Endothelial cell of umbilical vein (primary cell): ENCODE measurements at regions not wholly inside any gene's neighbourhood (a gene's known extent, or its start where the extent isn't known, plus 50 kb on each side); places are given as distances from the start of the nearest gene placed in this dataset.

Source experiments
- BruUV-seq: library from RNA; stranded (reverse); fragments of 400-500 nt; replicated peaks from 2 replicates; lab custom pipeline; 2021; lab: Mats Ljungman, UMichigan
- CTCF ChIA-PET: fragments of 300-600, 350-600 bp; sonication (Branson Sonifier 250); formaldehyde crosslinking; loops from one replicate; lab custom pipeline; 2021; ENCODE audit warnings: antibody characterized with exemption, inconsistent platforms; lab: Charles Lee
- POLR2A ChIA-PET: fragments of 300-600, 350-600 bp; sonication (Branson Sonifier 250); formaldehyde crosslinking; loops from one replicate; lab custom pipeline; 2021; ENCODE audit warnings: antibody characterized with exemption, inconsistent platforms; lab: Charles Lee
- DNase-seq: peaks from one replicate; pipeline ENCODE4 v3.0.0-alpha.2; 2011; ENCODE audit warnings: low read depth, low spot score
- FAIRE-seq: peaks from 2 replicates; lab custom pipeline; 2011; peaks lifted over from hg19 to GRCh38; lab: Jason Lieb, UNC
- H2AFZ ChIP-seq: 2 replicates; pipeline ENCODE4 v1.6.0; 2012; ENCODE audit warnings: low read depth, low read length, control low read depth, inconsistent platforms
- H3K27ac ChIP-seq: 2 replicates; pipeline ENCODE4 v1.5.1; 2011; ENCODE audit warnings: low read depth, mild to moderate bottlenecking, control low read depth, low read length, moderate library complexity; ENCODE audit not compliant: insufficient read depth
- H3K27me3 ChIP-seq, 2 experiments: 2 replicates each; pipeline versions ENCODE4 v1.6.0 to v1.6.1; 2011; ENCODE audit warnings: low read length in 2 of 2, mixed read lengths in 1 of 2; ENCODE audit not compliant: control insufficient read depth in 2 of 2, insufficient read depth in 2 of 2
- H3K36me3 ChIP-seq, 2 experiments: 2 replicates in 1 of 2; 3 replicates in 1 of 2; pipeline ENCODE4 v1.5.1; 2011; ENCODE audit warnings: low read length in 2 of 2, mild to moderate bottlenecking in 1 of 2, moderate library complexity in 1 of 2; ENCODE audit not compliant: control insufficient read depth in 2 of 2, insufficient read depth in 2 of 2; ENCODE audit errors: extremely low read depth in 1 of 2
- H3K4me1 ChIP-seq: 3 replicates; pipeline ENCODE4 v1.5.1; 2011; ENCODE audit warnings: mild to moderate bottlenecking, low read length; ENCODE audit not compliant: control insufficient read depth, insufficient read depth; ENCODE audit errors: extremely low read depth
- H3K4me2 ChIP-seq: 2 replicates; pipeline ENCODE4 v1.6.1; 2011; ENCODE audit warnings: low read length, control low read depth, mixed read lengths; ENCODE audit not compliant: insufficient read depth
- H3K4me3 ChIP-seq, 3 experiments: fragments of 200-600 bp in 1 of 3; sonication (generic), shearing (Covaris generic) in 1 of 3; replicated peaks in 1 of 3; 2 replicates each; pipeline ENCODE4 v1.5.1; 2011 to 2016; ENCODE audit warnings: control low read depth in 3 of 3, low read length in 3 of 3, mild to moderate bottlenecking in 2 of 3, inconsistent platforms in 1 of 3, low read depth in 1 of 3, moderate library complexity in 1 of 3; ENCODE audit not compliant: insufficient read depth in 1 of 3
- H3K79me2 ChIP-seq: 2 replicates; pipeline ENCODE4 v1.6.0; 2012; ENCODE audit warnings: low read length, inconsistent platforms; ENCODE audit not compliant: control insufficient read depth, insufficient read depth
- H3K9ac ChIP-seq: replicated peaks from 2 replicates; pipeline ENCODE3; 2011; ENCODE audit warnings: low read length, control low read depth; ENCODE audit not compliant: insufficient read depth; ENCODE audit errors: extremely low read depth
- H3K9me1 ChIP-seq: replicated peaks from 3 replicates; pipeline ENCODE4 v1.6.0; 2011; ENCODE audit warnings: mild to moderate bottlenecking, low read length; ENCODE audit not compliant: control insufficient read depth, insufficient read depth; ENCODE audit errors: extremely low read depth
- H3K9me3 ChIP-seq: replicated peaks from 2 replicates; pipeline ENCODE4 v1.5.1; 2012; ENCODE audit warnings: low read length, inconsistent platforms; ENCODE audit not compliant: control insufficient read depth, insufficient read depth
- H4K20me1 ChIP-seq: replicated peaks from 2 replicates; pipeline ENCODE3; 2011; ENCODE audit warnings: mild to moderate bottlenecking, low read length; ENCODE audit not compliant: control insufficient read depth, insufficient read depth; ENCODE audit errors: extremely low read depth
- CTCF ChIP-seq, 2 donors: IDR thresholded peaks; 1 replicate in 1 of 2; 2 replicates in 1 of 2; pipeline ENCODE4 v1.5.1; 2011; ENCODE audit warnings: low read length in 2 of 2, mild to moderate bottlenecking in 2 of 2, moderate library complexity in 2 of 2, control low read depth in 1 of 2, inconsistent platforms in 1 of 2, low read depth in 1 of 2; ENCODE audit not compliant: insufficient read depth in 1 of 2; ENCODE audit errors: extremely low read depth in 1 of 2
- EZH2 ChIP-seq: IDR thresholded peaks from 2 replicates; pipeline ENCODE4 v1.6.1; 2012; ENCODE audit warnings: borderline replicate concordance, low read depth, mild to moderate bottlenecking, moderate library complexity, low read length, inconsistent platforms; ENCODE audit not compliant: severe bottlenecking
- FOS ChIP-seq: IDR thresholded peaks from 2 replicates; pipeline ENCODE4 v1.6.1; 2011; ENCODE audit warnings: mild to moderate bottlenecking, low read length, moderate library complexity, borderline replicate concordance; ENCODE audit not compliant: insufficient read depth
- GATA2 ChIP-seq: IDR thresholded peaks from 2 replicates; pipeline ENCODE4 v1.7.0; 2011; ENCODE audit warnings: low read depth, mild to moderate bottlenecking, moderate library complexity, mixed read lengths, low read length; ENCODE audit not compliant: insufficient read length, insufficient read depth
- JUN ChIP-seq: IDR thresholded peaks from 2 replicates; pipeline ENCODE4 v1.6.1; 2011; ENCODE audit warnings: borderline replicate concordance, low read depth; ENCODE audit not compliant: insufficient read length, insufficient read depth
- MAX ChIP-seq: IDR thresholded peaks from 2 replicates; pipeline ENCODE4 v1.6.1; 2011; ENCODE audit not compliant: insufficient read depth, insufficient read length
- MYC ChIP-seq: IDR thresholded peaks from one replicate; pipeline ENCODE4 v1.6.1; 2011; ENCODE audit warnings: mild to moderate bottlenecking, low read depth, low read length
- POLR2A ChIP-seq: IDR thresholded peaks from 2 replicates; pipeline ENCODE4 v1.6.1; 2012; ENCODE audit warnings: low read depth, mild to moderate bottlenecking, control low read depth, low read length
- POLR2AphosphoS5 ChIP-seq: IDR thresholded peaks from 2 replicates; pipeline ENCODE4 v1.6.1; 2012; ENCODE audit warnings: low read depth, mild to moderate bottlenecking, control low read depth, low read length, moderate library complexity; ENCODE audit not compliant: insufficient read depth
- dilution Hi-C: fragments of 300-500 bp; cut with MboI; formaldehyde crosslinking; loops from one replicate; pipeline ENCODE4 v1.15.0; 2019; ENCODE audit warnings: low sequenced_read_pairs; ENCODE audit not compliant: extremely low pct_ligation_motif_present
- intact Hi-C: fragments of 100-400 bp; cut with micrococcal nuclease; formaldehyde crosslinking; loops from one replicate; pipeline ENCODE4 v1.10.0; 2022

GRCh38 chr11:116454020-116454645 is 318.7 kb downstream of the BUD13 start:
- TF ChIP-seq CTCF (IDR thresholded peaks at IDR 0.05; ENCODE audit: extremely low read depth in 1 of 2, insufficient read depth in 1 of 2, low read depth in 1 of 2, low read length in 2 of 2) = peak; percentile 53 to 80
- no peak for TF ChIP-seq GATA2
- Histone ChIP-seq H4K20me1 (no peaks in the 10 kb centered on the region), H3K79me2 (no peaks in the 10 kb centered on the region), H3K4me1 (no peaks in the 10 kb centered on the region), H3K27me3 (no peaks in the 10 kb centered on the region), H3K4me2 (no peak overlapping the region), H2AFZ (no peak overlapping the region), H3K9ac (no peak overlapping the region), H3K9me1 (no peaks in the 10 kb centered on the region), H3K36me3 (no peaks in the 10 kb centered on the region), H3K4me3 (no peak overlapping the region), H3K27ac (no peak overlapping the region), H3K9me3 (no peaks in the 10 kb centered on the region)
- intact Hi-C loops (loop anchor here (1.0 kb wide), 4 partner anchors 45 to 237 kb away; no protein-coding TSS in a partner anchor), dilution Hi-C loops (no loop called here)
- ChIA-PET CTCF (interaction anchor here (0.6 to 4.7 kb wide), 27 partner anchors 9 to 279 kb away, joined by 3 to 169 read pairs (median 4); no protein-coding TSS in a partner anchor), POLR2A (no interaction called here)
- peak; percentile 65 for DNase-seq
- no TSS peak for BruUV-seq
- peak; percentile 92 for FAIRE-seq

DNA sequence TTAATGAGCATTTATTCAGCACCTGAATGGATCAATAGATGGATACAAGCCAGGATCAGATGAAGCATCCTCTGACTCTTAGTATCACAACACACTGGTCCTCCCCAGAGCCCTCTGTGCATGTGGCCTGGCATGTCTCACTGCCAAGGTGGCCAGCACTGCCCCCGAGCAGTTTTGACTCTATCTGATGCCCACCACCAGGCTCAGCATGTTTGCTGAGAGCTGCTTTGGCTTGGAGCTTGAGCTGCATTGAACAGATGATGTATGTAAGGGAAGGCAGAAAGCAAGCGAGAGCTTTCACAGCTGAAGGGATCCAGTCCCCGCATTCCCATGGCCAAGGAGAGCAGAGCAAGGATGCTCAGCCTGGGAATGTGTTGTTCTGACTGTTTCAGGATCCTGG is 320.3 kb downstream of the BUD13 start:
- Histone ChIP-seq H3K79me2 (no peaks in the 10 kb centered on the region), H3K27me3 (no peaks in the 10 kb centered on the region), H3K4me1 (no peaks in the 10 kb centered on the region), H3K9me3 (no peaks in the 10 kb centered on the region), H3K4me2 (no peak overlapping the region), H2AFZ (no peak overlapping the region), H3K27ac (no peak overlapping the region), H3K9me1 (no peaks in the 10 kb centered on the region), H4K20me1 (no peaks in the 10 kb centered on the region), H3K36me3 (no peaks in the 10 kb centered on the region), H3K9ac (no peak overlapping the region), H3K4me3 (no peak overlapping the region)
- TF ChIP-seq EZH2 = no peak
- TF ChIP-seq CTCF (IDR thresholded peaks at IDR 0.05; ENCODE audit: extremely low read depth in 1 of 2, insufficient read depth in 1 of 2, low read depth in 1 of 2, low read length in 2 of 2) = no peak
- no peak for TF ChIP-seq MAX
- TF ChIP-seq GATA2 = no peak
- TF ChIP-seq POLR2A = no peak
- no peak for TF ChIP-seq JUN
- TF ChIP-seq FOS = no peak
- TF ChIP-seq POLR2AphosphoS5 = no peak
- TF ChIP-seq MYC = no peak
- no peak for DNase-seq
- dilution Hi-C loops = no loop called here
- FAIRE-seq = no peak
- POLR2A ChIA-PET = no interaction called here
- CTCF ChIA-PET = interaction anchor here (1.0 to 4.7 kb wide), 3 partner anchors 8 to 94 kb away, joined by 3 to 169 read pairs (median 7); no protein-coding TSS in a partner anchor
- BruUV-seq = no TSS peak
- intact Hi-C loops = no loop called here
